A549 (cell line): ENCODE measurements at regions not wholly inside any gene's neighbourhood (a gene's known extent, or its start where the extent isn't known, plus 50 kb on each side); places are given as distances from the start of the nearest gene placed in this dataset.

Source experiments
- SMC3 ChIP-seq: fragments of >200 bp; sonication (Bioruptor Twin); formaldehyde crosslinking; IDR thresholded peaks from 3 replicates; pipeline ENCODE4 v1.6.1; 2018; ENCODE audit warnings: inconsistent platforms
- TF ChIP-seq, protein P1 (sequence below): fragments of >200 bp; sonication (Bioruptor Twin); formaldehyde crosslinking; IDR thresholded peaks from 3 replicates; pipeline ENCODE4 v1.5.1; 2016

- TF ChIP-seq, protein P1, sequence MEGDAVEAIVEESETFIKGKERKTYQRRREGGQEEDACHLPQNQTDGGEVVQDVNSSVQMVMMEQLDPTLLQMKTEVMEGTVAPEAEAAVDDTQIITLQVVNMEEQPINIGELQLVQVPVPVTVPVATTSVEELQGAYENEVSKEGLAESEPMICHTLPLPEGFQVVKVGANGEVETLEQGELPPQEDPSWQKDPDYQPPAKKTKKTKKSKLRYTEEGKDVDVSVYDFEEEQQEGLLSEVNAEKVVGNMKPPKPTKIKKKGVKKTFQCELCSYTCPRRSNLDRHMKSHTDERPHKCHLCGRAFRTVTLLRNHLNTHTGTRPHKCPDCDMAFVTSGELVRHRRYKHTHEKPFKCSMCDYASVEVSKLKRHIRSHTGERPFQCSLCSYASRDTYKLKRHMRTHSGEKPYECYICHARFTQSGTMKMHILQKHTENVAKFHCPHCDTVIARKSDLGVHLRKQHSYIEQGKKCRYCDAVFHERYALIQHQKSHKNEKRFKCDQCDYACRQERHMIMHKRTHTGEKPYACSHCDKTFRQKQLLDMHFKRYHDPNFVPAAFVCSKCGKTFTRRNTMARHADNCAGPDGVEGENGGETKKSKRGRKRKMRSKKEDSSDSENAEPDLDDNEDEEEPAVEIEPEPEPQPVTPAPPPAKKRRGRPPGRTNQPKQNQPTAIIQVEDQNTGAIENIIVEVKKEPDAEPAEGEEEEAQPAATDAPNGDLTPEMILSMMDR: no peak
- TF ChIP-seq SMC3: no peak
Observed at GRCh38 chr6:56375806-56376205, 128.4 kb upstream of the COL21A1 start.
